LNCaP clone FGC (cell line): ENCODE measurements at regions not wholly inside any gene's neighbourhood (a gene's known extent, or its start where the extent isn't known, plus 50 kb on each side); places are given as distances from the start of the nearest gene placed in this dataset.

Source experiments
- DNase-seq: peaks from one replicate; pipeline ENCODE4 v3.0.0-alpha.2; 2011; ENCODE audit warnings: low read depth
- H3K4me3 ChIP-seq: 2 replicates; pipeline ENCODE4 v1.5.1; 2011; ENCODE audit warnings: mild to moderate bottlenecking, low read depth, low read length, control low read depth
- CTCF ChIP-seq: IDR thresholded peaks from 2 replicates; pipeline ENCODE4 v1.5.1; 2012; ENCODE audit warnings: mild to moderate bottlenecking; ENCODE audit not compliant: control insufficient read depth, insufficient read depth; ENCODE audit errors: extremely low read depth

GRCh38 chr10:65534771-65535170, 1391.1 kb upstream of the LRRTM3 start:
- no peak for DNase-seq
- H3K4me3 ChIP-seq: no peak overlapping the region
- TF ChIP-seq CTCF: no peak

- H3K4me3 ChIP-seq: no peak overlapping the region
- no peak for DNase-seq
- TF ChIP-seq CTCF: no peak
Observed at GRCh38 chr10:65544756-65545155, 1381.1 kb upstream of the LRRTM3 start.

DNA sequence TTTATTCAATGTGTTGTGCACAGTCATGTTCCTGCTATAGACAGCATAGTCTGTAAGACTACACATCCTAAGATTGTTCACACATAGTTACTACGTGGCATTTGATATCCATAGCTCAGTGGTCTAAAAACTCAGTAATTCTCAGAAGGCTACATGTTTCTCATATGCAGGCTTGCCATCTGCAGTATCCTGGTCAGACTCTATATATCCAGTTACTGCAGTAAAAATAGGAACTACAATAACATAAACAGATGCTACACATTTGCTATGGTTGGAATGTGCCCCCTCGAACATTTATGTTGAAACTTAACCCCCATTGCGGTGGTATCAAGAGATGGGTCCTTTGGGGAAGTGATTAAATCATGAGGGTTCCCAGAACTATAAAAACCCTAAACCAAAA, 1377.8 kb upstream of the LRRTM3 start:
- no peak for DNase-seq
- no peak overlapping the region for H3K4me3 ChIP-seq
- TF ChIP-seq CTCF: no peak

- DNase-seq: no peak
- no peak overlapping the region for H3K4me3 ChIP-seq
- no peak for TF ChIP-seq CTCF
Observed at GRCh38 chr10:65550761-65551160, 1375.1 kb upstream of the LRRTM3 start.

GRCh38 chr10:65555192-65555591, 1370.6 kb upstream of the LRRTM3 start:
- no peak for TF ChIP-seq CTCF
- no peak for DNase-seq
- H3K4me3 ChIP-seq: no peak overlapping the region

GRCh38 chr10:65556006-65556405, 1369.8 kb upstream of the LRRTM3 start:
- H3K4me3 ChIP-seq: no peak overlapping the region
- no peak for TF ChIP-seq CTCF
- no peak for DNase-seq

DNA sequence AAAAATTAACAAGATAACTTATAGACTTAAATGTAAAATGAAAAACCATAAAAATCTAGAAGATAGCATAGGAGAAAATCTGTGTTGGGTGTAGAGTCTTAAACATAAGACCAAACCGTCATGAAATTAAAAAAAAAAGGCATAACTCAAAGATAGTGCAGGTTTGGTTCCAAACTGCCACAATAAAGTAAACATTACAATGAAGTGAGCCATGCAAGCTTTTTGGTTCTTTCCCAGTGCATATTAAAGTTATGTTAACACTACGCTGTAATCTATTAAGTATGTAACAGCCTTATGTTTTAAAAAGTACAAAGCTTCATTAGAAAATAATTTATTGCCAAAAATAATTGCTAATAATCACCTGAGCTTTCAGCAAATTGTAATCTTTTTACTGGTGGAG, 1366.5 kb upstream of the LRRTM3 start:
- H3K4me3 ChIP-seq: no peak overlapping the region
- no peak for TF ChIP-seq CTCF
- no peak for DNase-seq
